ENCODE measurements at regions not wholly inside any gene's neighbourhood (a gene's known extent, or its start where the extent isn't known, plus 50 kb on each side); places are given as distances from the start of the nearest gene placed in this dataset.
A peak's percentile ranks its signal among the peaks of the same experiment; 100 is the strongest.

GRCh38 chr12:93292731-93293566 is 84.8 kb upstream of the NUDT4 start:
- H4K20me1 ChIP-seq = no peaks in the 10 kb centered on the region
- H3K4me2 ChIP-seq = no peak overlapping the region
- no peak for TF ChIP-seq Cebpa-rat (IDR thresholded peaks at IDR 0.05)
- H3K4me3 ChIP-seq = no peak overlapping the region
- no peak overlapping the region for H3K9ac ChIP-seq
- H3K36me3 ChIP-seq = no peaks in the 10 kb centered on the region
- no peaks in the 10 kb centered on the region for H3K27me3 ChIP-seq
- H3K9me3 ChIP-seq = no peaks in the 10 kb centered on the region
- no peak overlapping the region for H3K27ac ChIP-seq
- peaks cover 21% of the 10 kb centered on the region for H3K4me1 ChIP-seq

- Histone ChIP-seq H3K27ac (peak overlapping the region; percentile 5; the same call in 1 of the 2 replicates), H3K9ac (peak overlapping the region; percentile 50; the same call in 1 of the 2 replicates), H3K27me3 (no peaks in the 10 kb centered on the region), H3K4me1 (peaks cover 29% of the 10 kb centered on the region), H3K4me2 (peak overlapping the region; percentile 85), H4K20me1 (no peaks in the 10 kb centered on the region), H3K9me3 (no peaks in the 10 kb centered on the region), H3K4me3 (peak overlapping the region; percentile 8; the same call in 1 of the 2 replicates), H3K36me3 (no peaks in the 10 kb centered on the region)
- no peak for TF ChIP-seq Cebpa-rat (IDR thresholded peaks at IDR 0.05)
These were observed 80.7 kb upstream of the NUDT4 start for GRCh38 chr12:93297032-93297431.

- Histone ChIP-seq H3K4me2 (peak overlapping the region; percentile 85), H3K4me1 (peaks cover 32% of the 10 kb centered on the region), H3K9ac (peak overlapping the region; percentile 50; the same call in 1 of the 2 replicates), H3K9me3 (no peaks in the 10 kb centered on the region), H3K4me3 (peak overlapping the region; percentile 8; the same call in 1 of the 2 replicates), H4K20me1 (no peaks in the 10 kb centered on the region), H3K36me3 (no peaks in the 10 kb centered on the region), H3K27me3 (no peaks in the 10 kb centered on the region), H3K27ac (peak overlapping the region; percentile 5; the same call in 1 of the 2 replicates)
- no peak for TF ChIP-seq Cebpa-rat (IDR thresholded peaks at IDR 0.05)
These were observed 80.2 kb upstream of the NUDT4 start for GRCh38 chr12:93297536-93297935.

- no peaks in the 10 kb centered on the region for H3K36me3 ChIP-seq
- no peaks in the 10 kb centered on the region for H3K9me3 ChIP-seq
- no peak overlapping the region for H3K4me3 ChIP-seq
- no peaks in the 10 kb centered on the region for H4K20me1 ChIP-seq
- no peak overlapping the region for H3K9ac ChIP-seq
- no peak for TF ChIP-seq Cebpa-rat (IDR thresholded peaks at IDR 0.05)
- H3K27me3 ChIP-seq = no peaks in the 10 kb centered on the region
- H3K4me1 ChIP-seq = peaks cover 37% of the 10 kb centered on the region
- H3K4me2 ChIP-seq = no peak overlapping the region
- H3K27ac ChIP-seq = no peak overlapping the region
These were observed 78.4 kb upstream of the NUDT4 start for GRCh38 chr12:93299262-93299846.

- no peak for TF ChIP-seq Cebpa-rat (IDR thresholded peaks at IDR 0.05)
- Histone ChIP-seq H3K36me3 (no peaks in the 10 kb centered on the region), H3K27me3 (no peaks in the 10 kb centered on the region), H3K4me3 (no peak overlapping the region), H3K27ac (no peak overlapping the region), H4K20me1 (no peaks in the 10 kb centered on the region), H3K4me2 (no peak overlapping the region), H3K9me3 (peaks cover 9% of the 10 kb centered on the region), H3K9ac (no peak overlapping the region), H3K4me1 (peaks cover 37% of the 10 kb centered on the region)
These were observed 77.1 kb upstream of the NUDT4 start for GRCh38 chr12:93300611-93301021.

GRCh38 chr12:93302331-93303229 is 75.1 kb upstream of the NUDT4 start:
- H3K9ac ChIP-seq = no peak overlapping the region
- H3K9me3 ChIP-seq = peaks cover 22% of the 10 kb centered on the region
- H4K20me1 ChIP-seq = no peaks in the 10 kb centered on the region
- no peak for TF ChIP-seq Cebpa-rat (IDR thresholded peaks at IDR 0.05)
- H3K4me3 ChIP-seq = no peak overlapping the region
- H3K4me1 ChIP-seq = peaks cover 20% of the 10 kb centered on the region
- no peaks in the 10 kb centered on the region for H3K36me3 ChIP-seq
- H3K27ac ChIP-seq = no peak overlapping the region
- H3K27me3 ChIP-seq = no peaks in the 10 kb centered on the region
- peak overlapping the region; percentile 41; the same call in 1 of the 2 replicates for H3K4me2 ChIP-seq

- Histone ChIP-seq H3K4me3 (no peak overlapping the region), H3K27ac (no peak overlapping the region), H3K4me1 (peaks cover 9% of the 10 kb centered on the region), H3K4me2 (no peak overlapping the region), H3K9me3 (peaks cover 22% of the 10 kb centered on the region), H3K27me3 (no peaks in the 10 kb centered on the region), H3K9ac (no peak overlapping the region), H3K36me3 (no peaks in the 10 kb centered on the region), H4K20me1 (no peaks in the 10 kb centered on the region)
- TF ChIP-seq Cebpa-rat (IDR thresholded peaks at IDR 0.05) = no peak
These were observed 71.1 kb upstream of the NUDT4 start for GRCh38 chr12:93306636-93307035.

- TF ChIP-seq Cebpa-rat (IDR thresholded peaks at IDR 0.05) = no peak
- no peaks in the 10 kb centered on the region for H4K20me1 ChIP-seq
These were observed 69.4 kb upstream of the NUDT4 start for GRCh38 chr12:93308281-93308680.

GRCh38 chr12:93311827-93312226 is 65.9 kb upstream of the NUDT4 start:
- H3K4me2 ChIP-seq = no peak overlapping the region
- no peak overlapping the region for H3K9ac ChIP-seq
- H3K4me1 ChIP-seq = no peaks in the 10 kb centered on the region
- H3K27me3 ChIP-seq = no peaks in the 10 kb centered on the region
- peaks cover under 1% of the 10 kb centered on the region; the same call in 1 of the 2 replicates for H3K9me3 ChIP-seq
- H4K20me1 ChIP-seq = no peaks in the 10 kb centered on the region
- no peak for TF ChIP-seq Cebpa-rat (IDR thresholded peaks at IDR 0.05)
- no peaks in the 10 kb centered on the region for H3K36me3 ChIP-seq
- H3K4me3 ChIP-seq = no peak overlapping the region
- H3K27ac ChIP-seq = no peak overlapping the region

More at GRCh38 chr12:93308281-93308680, 69.4 kb upstream of the NUDT4 start:
- H3K9me3 ChIP-seq = peaks cover 22% of the 10 kb centered on the region
- no peak overlapping the region for H3K4me3 ChIP-seq
- no peak overlapping the region for H3K27ac ChIP-seq
- H3K9ac ChIP-seq = no peak overlapping the region
- no peaks in the 10 kb centered on the region for H3K27me3 ChIP-seq
- no peaks in the 10 kb centered on the region for H3K4me1 ChIP-seq
- H3K36me3 ChIP-seq = no peaks in the 10 kb centered on the region
- H3K4me2 ChIP-seq = no peak overlapping the region

Measured in BLaER1 (cell line).